CD14-positive monocyte (primary cell): ENCODE measurements at regions not wholly inside any gene's neighbourhood (a gene's known extent, or its start where the extent isn't known, plus 50 kb on each side); places are given as distances from the start of the nearest gene placed in this dataset.
"Not testable (repeated sequence)": the region's sequence is repeated elsewhere in the genome, so short reads cannot be mapped to it uniquely, and the experiment has no call there.

Source experiments
- DNase-seq, 3 donors: peaks; one replicate each; pipeline ENCODE4 v3.0.0-alpha.2; 2011 to 2022
- H2AFZ ChIP-seq: 2 replicates; pipeline ENCODE4 v1.6.0; 2012; ENCODE audit warnings: mild to moderate bottlenecking, low read depth, low read length, inconsistent platforms; ENCODE audit not compliant: insufficient read depth, poor library complexity, severe bottlenecking
- H3K27ac ChIP-seq, 2 donors: 1 replicate in 1 of 2; 2 replicates in 1 of 2; pipeline ENCODE4 v1.5.1; 2012 to 2013; ENCODE audit warnings: low read length in 2 of 2, control low read depth in 1 of 2, inconsistent platforms in 1 of 2, low read depth in 1 of 2, mild to moderate bottlenecking in 1 of 2
- H3K27me3 ChIP-seq, 2 donors: one replicate each; pipeline versions ENCODE4 v1.6.0 to v1.6.1; 2011 to 2013; ENCODE audit warnings: low read length in 2 of 2; ENCODE audit not compliant: control insufficient read depth in 2 of 2, insufficient read depth in 2 of 2
- H3K36me3 ChIP-seq, 2 donors: replicated peaks in 1 of 2; 1 replicate in 1 of 2; 2 replicates in 1 of 2; pipeline versions ENCODE4 v1.5.1 to v1.6.1; 2012 to 2013; ENCODE audit warnings: low read length in 2 of 2, control low read depth in 1 of 2, inconsistent platforms in 1 of 2, mild to moderate bottlenecking in 1 of 2; ENCODE audit not compliant: insufficient read depth in 2 of 2, control insufficient read depth in 1 of 2
- H3K4me1 ChIP-seq, 2 donors: 1 replicate in 1 of 2; 2 replicates in 1 of 2; pipeline versions ENCODE4 v1.5.1 to v1.6.1; 2012 to 2013; ENCODE audit warnings: low read length in 2 of 2, control low read depth in 1 of 2, inconsistent platforms in 1 of 2, mild to moderate bottlenecking in 1 of 2, moderate library complexity in 1 of 2; ENCODE audit not compliant: insufficient read depth in 2 of 2, control insufficient read depth in 1 of 2
- H3K4me2 ChIP-seq: replicated peaks from 2 replicates; pipeline ENCODE3; 2012; ENCODE audit warnings: low read length, moderate library complexity, mild to moderate bottlenecking; ENCODE audit not compliant: poor library complexity, severe bottlenecking; ENCODE audit errors: extremely low read depth
- H3K4me3 ChIP-seq, 3 experiments: fragments of 200-600 bp in 1 of 3; sonication (generic) in 1 of 3; replicated peaks in 1 of 3; 1 replicate in 2 of 3; 2 replicates in 1 of 3; pipeline ENCODE4 v1.5.1; 2011 to 2013; ENCODE audit warnings: low read length in 3 of 3, mild to moderate bottlenecking in 3 of 3, control low read depth in 2 of 3, low read depth in 2 of 3, inconsistent platforms in 1 of 3, moderate library complexity in 1 of 3
- H3K79me2 ChIP-seq: 2 replicates; pipeline ENCODE4 v1.6.0; 2012; ENCODE audit warnings: mild to moderate bottlenecking, control low read depth, inconsistent platforms, low read length, moderate library complexity; ENCODE audit not compliant: insufficient read depth
- H3K9ac ChIP-seq: 2 replicates; pipeline ENCODE4 v1.6.0; 2017; ENCODE audit warnings: low read length, mild to moderate bottlenecking; ENCODE audit not compliant: insufficient read depth, poor library complexity, severe bottlenecking
- H3K9me3 ChIP-seq, 2 donors: replicated peaks in 1 of 2; 1 replicate in 1 of 2; 2 replicates in 1 of 2; pipeline versions ENCODE4 v1.5.1 to v1.6.1; 2012 to 2013; ENCODE audit warnings: low read length in 2 of 2, control low read depth in 1 of 2; ENCODE audit not compliant: control insufficient read depth in 1 of 2, insufficient read depth in 1 of 2
- H4K20me1 ChIP-seq: 2 replicates; pipeline ENCODE4 v1.6.0; 2012; ENCODE audit warnings: mild to moderate bottlenecking, low read length, control low read depth, moderate library complexity; ENCODE audit not compliant: insufficient read depth
- H3K27ac Mint-ChIP-seq, 7 donors: one replicate each; pipeline ENCODE4 v1.8.0; 2020; ENCODE audit warnings: mild to moderate bottlenecking in 7 of 7, mixed read lengths in 7 of 7, moderate library complexity in 6 of 7, inconsistent platforms in 2 of 7
- H3K27me3 Mint-ChIP-seq, 3 donors: one replicate each; pipeline ENCODE4 v1.8.0; 2021 to 2022; ENCODE audit warnings: low read depth in 3 of 3, mild to moderate bottlenecking in 3 of 3, mixed read lengths in 3 of 3, moderate library complexity in 3 of 3, inconsistent platforms in 1 of 3
- H3K36me3 Mint-ChIP-seq, 2 donors: one replicate each; pipeline ENCODE4 v1.8.0; 2020; ENCODE audit warnings: mixed read lengths in 2 of 2, inconsistent platforms in 1 of 2, mild to moderate bottlenecking in 1 of 2
- H3K4me1 Mint-ChIP-seq: one replicate; pipeline ENCODE4 v1.8.0; 2020; ENCODE audit warnings: mild to moderate bottlenecking, mixed read lengths
- H3K4me3 Mint-ChIP-seq, 2 donors: one replicate each; pipeline ENCODE4 v1.8.0; 2020; ENCODE audit warnings: mild to moderate bottlenecking in 2 of 2, mixed read lengths in 2 of 2, moderate library complexity in 1 of 2
- H3K9me3 Mint-ChIP-seq, 7 donors: one replicate each; pipeline ENCODE4 v1.8.0; 2020 to 2022; ENCODE audit warnings: mixed read lengths in 7 of 7, mild to moderate bottlenecking in 6 of 7, moderate library complexity in 6 of 7, inconsistent platforms in 2 of 7
- WGBS: methylation state at CpG from one replicate; pipeline ENCODE4 v1.1.5; 2013; ENCODE audit warnings: missing lambda C conversion rate; ENCODE audit not compliant: insufficient coverage; 5-methylcytosine and 5-hydroxymethylcytosine counted together
- intact Hi-C, 2 donors: fragments of 100-400 bp; cut with micrococcal nuclease; formaldehyde crosslinking; loops; one replicate each; pipeline versions ENCODE4 v1.15.0 to v1.15.1; 2023
- TF ChIP-seq, protein P1 (sequence below): fragments of 200-600 bp; IDR thresholded peaks from one replicate; pipeline ENCODE4 v1.8.0; 2022; ENCODE audit warnings: antibody characterized with exemption, mild to moderate bottlenecking

DNA sequence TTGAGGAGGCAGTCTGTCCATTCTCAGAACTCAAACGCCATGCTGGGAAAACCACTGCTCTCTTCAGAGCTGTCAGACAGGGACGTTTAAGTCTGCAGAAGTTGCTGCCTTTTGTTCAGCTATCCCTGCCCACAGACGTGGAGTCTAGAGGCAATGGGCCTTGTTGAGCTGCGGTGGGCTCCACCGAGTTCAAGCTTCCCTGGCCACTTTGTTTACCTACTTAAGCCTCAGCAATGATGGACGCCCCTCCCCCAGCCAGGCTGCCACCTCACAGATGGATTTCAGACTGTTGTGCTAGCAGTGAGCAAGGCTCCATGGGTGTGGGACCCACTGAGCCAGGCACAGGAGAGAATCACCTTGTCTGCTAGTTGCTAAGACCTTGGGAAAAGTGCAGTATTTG lies 375.1 kb downstream of the ZNF33B start:
- H3K27ac Mint-ChIP-seq, H3K36me3 ChIP-seq, H3K36me3 Mint-ChIP-seq, DNase-seq, H3K4me3 Mint-ChIP-seq, H3K9ac ChIP-seq, H4K20me1 ChIP-seq, H3K4me3 ChIP-seq, H3K4me1 ChIP-seq, H3K27ac ChIP-seq, H2AFZ ChIP-seq, H3K27me3 ChIP-seq, H3K4me2 ChIP-seq, H3K27me3 Mint-ChIP-seq, H3K9me3 ChIP-seq, intact Hi-C loops, H3K4me1 Mint-ChIP-seq, H3K79me2 ChIP-seq: not testable (repeated sequence)
- no CpG with 5 or more reads among the region's 6 CpGs for WGBS
- peaks cover 6 to 34% (median 16%) of the 10 kb centered on the region in 7 donors for H3K9me3 Mint-ChIP-seq

DNA sequence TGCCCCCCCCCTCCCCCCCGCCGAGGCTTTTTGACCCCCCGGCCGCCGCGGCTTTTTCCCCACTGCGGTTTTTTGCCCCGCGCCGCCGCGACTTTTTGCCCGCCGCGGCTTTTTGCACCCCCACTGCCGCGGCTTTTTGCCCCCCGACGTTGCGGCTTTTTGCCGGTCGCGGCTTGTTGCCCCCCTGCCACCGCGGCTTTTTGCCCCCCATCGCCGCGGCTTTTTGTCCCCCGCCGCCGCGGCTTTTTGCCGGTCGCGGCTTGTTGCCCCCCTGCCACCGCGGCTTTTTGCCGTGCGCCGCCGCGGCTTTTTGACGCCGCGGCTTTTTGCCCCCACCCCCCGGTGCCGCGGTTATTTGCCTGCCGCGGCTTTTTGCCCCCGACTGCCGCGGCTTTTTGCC lies 395.4 kb downstream of the ZNF33B start:
- H3K9me3 Mint-ChIP-seq = peaks cover 7 to 24% (median 19%) of the 10 kb centered on the region in 7 donors
- H3K36me3 Mint-ChIP-seq, H3K4me3 Mint-ChIP-seq, DNase-seq, H3K36me3 ChIP-seq, H4K20me1 ChIP-seq, intact Hi-C loops, H2AFZ ChIP-seq, H3K4me1 Mint-ChIP-seq, H3K27ac ChIP-seq, H3K4me1 ChIP-seq, H3K79me2 ChIP-seq, H3K4me3 ChIP-seq, H3K4me2 ChIP-seq, H3K9ac ChIP-seq, H3K9me3 ChIP-seq, H3K27ac Mint-ChIP-seq: not testable (repeated sequence)
- peaks cover 16 to 50% (median 19%) of the 10 kb centered on the region in 3 donors for H3K27me3 Mint-ChIP-seq
- WGBS = 23% methylated on average over 40 of the region's 53 CpGs
- peaks cover 0 to 11% of the 10 kb centered on the region in 2 donors for H3K27me3 ChIP-seq

DNA sequence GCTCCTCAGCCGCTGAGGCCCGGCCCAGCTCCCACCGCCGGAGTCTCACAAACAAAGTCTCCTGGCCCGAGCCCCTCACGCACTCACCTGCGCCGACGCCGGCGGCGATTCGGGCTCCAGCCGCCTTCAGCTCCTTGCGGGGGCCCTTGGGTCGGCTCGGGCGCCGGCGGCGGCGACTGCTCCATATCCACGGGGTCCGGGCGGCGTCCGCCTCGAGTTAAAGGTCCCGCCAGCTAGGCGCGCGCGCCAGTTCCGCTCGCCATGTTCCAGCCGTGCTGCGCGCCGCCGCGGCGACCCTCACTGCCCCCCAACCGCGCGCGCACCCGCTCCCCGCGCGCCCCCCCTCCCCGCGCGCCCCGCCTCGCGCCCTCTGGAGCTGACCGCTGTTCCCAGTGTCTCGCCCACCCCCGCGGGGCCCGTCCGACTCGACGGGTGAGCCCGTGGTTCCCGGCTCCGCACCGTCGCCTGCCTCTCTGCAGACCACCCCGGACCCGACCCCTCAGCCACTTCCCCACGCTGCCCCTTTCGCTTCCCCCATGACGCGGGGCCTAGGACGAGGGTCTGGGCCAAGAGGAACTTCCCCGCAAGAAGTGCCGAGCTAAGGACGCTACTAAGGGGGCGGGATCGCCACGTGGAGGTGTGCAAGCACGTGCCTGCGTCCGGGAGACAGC lies 396.1 kb downstream of the ZNF33B start:
- Histone ChIP-seq H3K9me3 (peaks cover 0 to 3% of the 10 kb centered on the region in 2 donors), H2AFZ (no peak overlapping the region), H3K4me1 (no peaks in the 10 kb centered on the region), H3K27me3 (peaks cover 0 to 11% of the 10 kb centered on the region in 2 donors), H3K27ac (no peak overlapping the region), H3K4me2 (no peak overlapping the region), H3K36me3 (no peaks in the 10 kb centered on the region), H4K20me1 (no peaks in the 10 kb centered on the region), H3K9ac (no peak overlapping the region), H3K79me2 (no peaks in the 10 kb centered on the region), H3K4me3 (no peak overlapping the region)
- Mint-ChIP-seq H3K36me3 (no peaks in the 10 kb centered on the region), H3K27me3 (peaks cover 16 to 50% (median 19%) of the 10 kb centered on the region in 3 donors), H3K4me3 (peak overlapping the region in 1 of 2 donors; percentile 30), H3K9me3 (peaks cover 7 to 24% (median 19%) of the 10 kb centered on the region in 7 donors), H3K27ac (no peak overlapping the region), H3K4me1 (no peaks in the 10 kb centered on the region)
- intact Hi-C loops = no loop called here
- DNase-seq = no peak
- TF ChIP-seq, protein P1, sequence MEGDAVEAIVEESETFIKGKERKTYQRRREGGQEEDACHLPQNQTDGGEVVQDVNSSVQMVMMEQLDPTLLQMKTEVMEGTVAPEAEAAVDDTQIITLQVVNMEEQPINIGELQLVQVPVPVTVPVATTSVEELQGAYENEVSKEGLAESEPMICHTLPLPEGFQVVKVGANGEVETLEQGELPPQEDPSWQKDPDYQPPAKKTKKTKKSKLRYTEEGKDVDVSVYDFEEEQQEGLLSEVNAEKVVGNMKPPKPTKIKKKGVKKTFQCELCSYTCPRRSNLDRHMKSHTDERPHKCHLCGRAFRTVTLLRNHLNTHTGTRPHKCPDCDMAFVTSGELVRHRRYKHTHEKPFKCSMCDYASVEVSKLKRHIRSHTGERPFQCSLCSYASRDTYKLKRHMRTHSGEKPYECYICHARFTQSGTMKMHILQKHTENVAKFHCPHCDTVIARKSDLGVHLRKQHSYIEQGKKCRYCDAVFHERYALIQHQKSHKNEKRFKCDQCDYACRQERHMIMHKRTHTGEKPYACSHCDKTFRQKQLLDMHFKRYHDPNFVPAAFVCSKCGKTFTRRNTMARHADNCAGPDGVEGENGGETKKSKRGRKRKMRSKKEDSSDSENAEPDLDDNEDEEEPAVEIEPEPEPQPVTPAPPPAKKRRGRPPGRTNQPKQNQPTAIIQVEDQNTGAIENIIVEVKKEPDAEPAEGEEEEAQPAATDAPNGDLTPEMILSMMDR = no peak
- 36% methylated on average over 55 of the region's 85 CpGs for WGBS

DNA sequence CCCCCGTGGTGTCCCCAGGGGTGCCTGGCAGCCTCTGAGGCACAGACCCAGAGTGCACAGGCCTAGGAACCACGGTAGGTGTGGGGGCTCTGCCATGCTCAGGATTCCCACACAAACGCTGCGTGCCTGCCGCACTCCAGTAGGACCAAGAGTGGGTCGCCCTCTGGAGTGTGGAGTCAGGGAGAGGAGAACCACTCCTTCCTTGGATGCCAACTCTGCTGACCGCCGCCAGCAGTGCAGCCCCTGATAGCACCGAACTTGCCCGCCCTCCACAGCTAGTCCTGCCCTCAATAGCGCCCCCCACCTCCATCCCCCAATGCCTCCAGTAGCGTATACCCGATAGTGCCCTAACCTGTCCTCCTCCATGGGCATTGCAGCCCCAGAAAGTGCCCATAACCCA lies 402.0 kb downstream of the ZNF33B start:
- H3K4me2 ChIP-seq = not testable (repeated sequence)

More for the DNA sequence above, 402.0 kb downstream of the ZNF33B start:
- H2AFZ ChIP-seq, H3K79me2 ChIP-seq, H3K4me1 ChIP-seq, H3K36me3 ChIP-seq, H3K27ac ChIP-seq, DNase-seq, H3K4me1 Mint-ChIP-seq, H3K27me3 ChIP-seq, H3K36me3 Mint-ChIP-seq, intact Hi-C loops, H3K27me3 Mint-ChIP-seq, H3K9ac ChIP-seq, H3K4me3 ChIP-seq, H3K27ac Mint-ChIP-seq, H3K4me3 Mint-ChIP-seq, H4K20me1 ChIP-seq: not testable (repeated sequence)
- H3K9me3 ChIP-seq = peaks cover 0 to 16% of the 10 kb centered on the region in 2 donors
- WGBS = 100% methylated on average over 3 of the region's 13 CpGs
- peaks cover 24 to 39% (median 33%) of the 10 kb centered on the region in 7 donors for H3K9me3 Mint-ChIP-seq
